Hindlimb muscle (tissue), 1 donor: ENCODE measurements at regions not wholly inside any gene's neighbourhood (a gene's known extent, or its start where the extent isn't known, plus 50 kb on each side); places are given as distances from the start of the nearest gene placed in this dataset.
A peak's percentile ranks its signal among the peaks of the same experiment; 100 is the strongest.
"Not testable (repeated sequence)": the region's sequence is repeated elsewhere in the genome, so short reads cannot be mapped to it uniquely, and the experiment has no call there.

Source experiments
- DNase-seq: peaks from one replicate; pipeline ENCODE4 v3.0.0-alpha.2; 2013

- DNase-seq = no peak
Measured at GRCh38 chr1:191022856-191023255, 545.2 kb upstream of the BRINP3 start.

- DNase-seq = no peak
Measured at GRCh38 chr1:191025896-191026642, 548.4 kb upstream of the BRINP3 start.

- no peak for DNase-seq
Measured at GRCh38 chr1:191026828-191027227, 549.2 kb upstream of the BRINP3 start.

- no peak for DNase-seq
Measured at GRCh38 chr1:191034132-191034531, 556.5 kb upstream of the BRINP3 start.

GRCh38 chr1:191043066-191043465 lies 565.4 kb upstream of the BRINP3 start:
- no peak for DNase-seq

GRCh38 chr1:191049781-191050180 lies 572.1 kb upstream of the BRINP3 start:
- DNase-seq = peak; percentile 13

GRCh38 chr1:191052888-191053287 lies 575.2 kb upstream of the BRINP3 start:
- DNase-seq = no peak

GRCh38 chr1:191065346-191065745 lies 587.7 kb upstream of the BRINP3 start:
- DNase-seq = no peak

GRCh38 chr1:191065771-191066170 lies 588.1 kb upstream of the BRINP3 start:
- DNase-seq = no peak

GRCh38 chr1:191074881-191075280 lies 597.2 kb upstream of the BRINP3 start:
- no peak for DNase-seq

GRCh38 chr1:191083090-191083489 lies 605.4 kb upstream of the BRINP3 start:
- DNase-seq = not testable (repeated sequence)

- peak; percentile 11 for DNase-seq
Measured at GRCh38 chr1:191085121-191085520, 607.5 kb upstream of the BRINP3 start.

GRCh38 chr1:191086910-191087309 lies 609.2 kb upstream of the BRINP3 start:
- DNase-seq = no peak

- no peak for DNase-seq
Measured at GRCh38 chr1:191096405-191096804, 618.7 kb upstream of the BRINP3 start.

- DNase-seq = no peak
Measured at GRCh38 chr1:191099696-191100095, 622.0 kb upstream of the BRINP3 start.

- no peak for DNase-seq
Measured at GRCh38 chr1:191101960-191102359, 624.3 kb upstream of the BRINP3 start.

GRCh38 chr1:191125950-191126349 lies 648.3 kb upstream of the BRINP3 start:
- no peak for DNase-seq

- peak; percentile 2 for DNase-seq
Measured at GRCh38 chr1:191134796-191135195, 657.1 kb upstream of the BRINP3 start.

GRCh38 chr1:191140038-191140437 lies 662.4 kb upstream of the BRINP3 start:
- DNase-seq = no peak

- DNase-seq = no peak
Measured at GRCh38 chr1:191142748-191143147, 665.1 kb upstream of the BRINP3 start.

GRCh38 chr1:191145834-191146233 lies 668.2 kb upstream of the BRINP3 start:
- no peak for DNase-seq

GRCh38 chr1:191151321-191151807 lies 673.7 kb upstream of the BRINP3 start:
- no peak for DNase-seq

GRCh38 chr1:191152776-191153175 lies 675.1 kb upstream of the BRINP3 start:
- no peak for DNase-seq

GRCh38 chr1:191155178-191155577 lies 677.5 kb upstream of the BRINP3 start:
- no peak for DNase-seq

- no peak for DNase-seq
Measured at GRCh38 chr1:191160837-191161236, 683.2 kb upstream of the BRINP3 start.
